NOMO-1 treated with DMSO at 0.1 percent for 48 hours (cell line): ENCODE measurements at regions not wholly inside any gene's neighbourhood (a gene's known extent, or its start where the extent isn't known, plus 50 kb on each side); places are given as distances from the start of the nearest gene placed in this dataset.

Experiments used
- DNase-seq: peaks from one replicate; lab custom pipeline; 2025; ENCODE audit not compliant: unreplicated experiment; lab: John Stamatoyannopoulos, UW

DNA sequence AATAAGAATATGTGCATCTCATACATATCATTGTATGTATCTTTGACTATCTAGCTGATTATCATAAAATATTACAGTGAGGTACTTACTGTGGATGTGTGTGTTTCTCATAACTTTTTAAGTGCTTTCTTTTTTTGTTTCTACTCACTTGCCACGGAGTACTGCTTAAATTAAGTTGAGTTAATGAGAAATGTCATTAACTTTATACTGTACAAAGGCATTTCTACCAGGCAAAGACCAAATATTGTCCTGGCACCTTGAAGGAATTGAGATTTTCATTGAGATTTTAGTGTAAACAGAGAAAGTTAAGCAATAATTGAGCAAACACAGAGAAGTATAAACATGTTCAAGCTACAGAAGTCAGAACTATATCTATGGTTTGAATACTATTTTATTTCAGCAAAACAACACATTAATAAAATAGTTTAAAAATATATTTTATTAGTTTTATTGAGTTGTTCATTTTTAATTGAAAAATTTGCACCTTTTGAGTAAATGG lies 1750.0 kb downstream of the PCDH7 start:
- DNase-seq: no peak

DNA sequence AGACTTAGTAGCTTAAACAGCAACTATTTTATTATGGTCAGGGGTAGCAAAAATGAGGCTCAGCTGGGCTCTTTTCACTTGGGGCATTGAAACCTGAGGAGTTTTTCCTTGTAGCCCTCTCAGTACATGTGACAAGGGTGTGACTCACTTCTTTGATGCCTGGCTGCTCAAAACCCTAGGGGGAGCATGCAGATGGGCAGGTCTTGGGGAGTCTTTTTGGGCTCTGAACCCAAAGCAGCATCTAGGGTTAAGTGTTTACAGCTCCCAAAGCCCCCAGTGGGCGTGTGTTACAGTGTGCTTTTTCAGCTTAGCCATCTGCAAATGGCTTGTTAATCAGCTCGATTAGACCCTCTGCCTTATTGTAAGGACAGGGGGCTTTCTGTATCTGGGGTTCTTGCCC lies 1752.7 kb downstream of the PCDH7 start:
- DNase-seq: no peak

DNA sequence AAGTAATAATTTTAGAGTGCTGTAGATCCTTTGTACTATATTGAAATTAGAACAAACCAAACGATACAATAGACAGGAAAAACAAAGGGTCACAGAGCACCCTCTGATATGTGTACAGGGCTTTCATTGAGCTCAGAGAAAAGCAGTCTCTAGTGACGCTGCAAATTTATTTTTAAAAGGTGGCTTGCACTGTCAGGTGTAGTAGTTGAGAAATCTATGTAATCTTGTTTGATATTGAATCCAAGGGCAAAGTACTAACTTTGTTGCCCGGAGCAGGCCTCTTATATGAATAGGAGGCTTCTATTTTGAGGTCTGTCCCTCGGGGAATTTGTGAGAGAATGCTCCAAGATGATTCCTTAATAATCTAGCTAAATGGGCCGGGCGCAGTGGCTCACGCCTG lies 1755.5 kb downstream of the PCDH7 start:
- no peak for DNase-seq

DNA sequence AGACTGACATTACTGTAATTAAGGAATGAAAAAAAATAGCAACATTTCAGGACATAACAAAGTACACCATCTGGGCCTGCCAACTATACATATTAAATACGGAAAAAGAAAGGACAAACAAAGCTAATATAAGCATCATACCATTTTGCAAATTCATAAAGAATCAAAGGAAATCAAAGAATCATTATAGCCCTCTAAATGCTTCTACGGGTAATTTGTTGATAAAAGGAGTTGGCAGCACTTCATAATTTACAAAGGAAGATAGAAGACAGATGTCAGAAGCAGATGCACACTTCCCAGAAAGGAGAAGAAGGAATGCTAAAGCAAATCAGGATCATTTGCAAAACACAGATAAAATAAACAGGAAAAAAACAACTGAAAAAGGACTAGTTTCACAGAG lies 1757.3 kb downstream of the PCDH7 start:
- no peak for DNase-seq

- no peak for DNase-seq
Observed at GRCh38 chr4:32485956-32486355, 1765.8 kb downstream of the PCDH7 start.

DNA sequence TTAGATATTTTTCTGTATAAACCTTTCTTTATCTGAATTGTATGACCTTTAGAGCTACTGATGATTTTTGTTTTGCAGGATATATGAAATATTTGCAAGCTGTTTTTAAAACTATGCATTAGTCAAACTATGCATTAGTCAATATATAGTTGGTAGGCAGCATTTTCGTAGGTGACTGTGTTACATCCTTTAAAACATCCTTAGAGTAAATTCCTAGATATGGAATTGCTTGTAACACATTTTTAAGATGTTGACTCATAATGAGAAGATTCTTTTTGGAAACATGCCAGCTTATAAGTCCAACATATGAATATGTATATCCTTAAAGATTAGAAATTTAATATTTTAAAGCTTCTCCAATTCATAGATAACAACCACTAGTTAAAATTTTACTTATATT lies 1768.5 kb downstream of the PCDH7 start:
- no peak for DNase-seq

- no peak for DNase-seq
Observed at GRCh38 chr4:32499171-32499570, 1779.0 kb downstream of the PCDH7 start.

- no peak for DNase-seq
Observed at GRCh38 chr4:32503241-32503640, 1783.1 kb downstream of the PCDH7 start.

- DNase-seq: no peak
Observed at GRCh38 chr4:32506067-32506466, 1785.9 kb downstream of the PCDH7 start.

- DNase-seq: peak; percentile 46
Observed at GRCh38 chr4:32519060-32519459, 1798.9 kb downstream of the PCDH7 start.

DNA sequence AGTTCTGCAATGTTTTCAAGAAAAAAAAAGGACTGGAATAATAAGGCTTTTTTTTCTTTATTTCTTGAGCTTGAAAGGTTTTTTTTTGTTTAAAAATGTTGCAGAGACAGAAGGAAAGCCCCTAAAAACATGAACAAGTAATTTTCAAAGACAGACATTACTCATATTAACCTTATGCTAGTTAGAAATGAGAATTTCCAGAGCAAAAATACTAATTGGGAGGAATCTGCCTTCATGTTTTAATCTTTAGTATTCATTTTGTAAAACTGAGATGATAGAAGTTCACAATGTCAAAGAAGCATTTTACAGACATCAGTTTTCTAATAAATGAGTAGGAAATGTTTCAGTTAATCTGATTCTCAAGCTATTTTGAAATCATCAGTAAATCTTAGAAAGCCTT lies 1805.3 kb downstream of the PCDH7 start:
- DNase-seq: no peak

- no peak for DNase-seq
Observed at GRCh38 chr4:32544846-32545245, 1824.7 kb downstream of the PCDH7 start.

DNA sequence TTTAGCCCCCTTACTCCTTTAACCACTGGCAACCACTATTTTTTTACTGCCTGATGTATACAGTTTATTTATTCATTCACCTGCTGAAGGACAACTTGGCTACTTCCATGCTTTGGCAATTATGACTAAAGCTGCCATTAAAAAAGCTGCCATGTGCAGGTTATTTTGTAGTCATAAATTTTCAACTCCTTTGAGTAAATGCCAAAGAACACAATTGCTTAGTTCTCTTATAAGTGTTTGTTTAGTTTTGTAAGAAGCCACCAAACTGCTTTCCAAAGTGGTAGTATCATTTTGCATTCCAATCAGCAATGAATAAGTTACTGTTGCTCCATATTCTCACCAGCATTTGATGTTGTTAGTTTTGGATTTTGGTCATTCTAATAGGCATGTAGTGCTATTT lies 1831.8 kb downstream of the PCDH7 start:
- DNase-seq: no peak

GRCh38 chr4:32560306-32560705 lies 1840.1 kb downstream of the PCDH7 start:
- DNase-seq: no peak

- no peak for DNase-seq
Observed at GRCh38 chr4:32562010-32562409, 1841.8 kb downstream of the PCDH7 start.

- DNase-seq: no peak
Observed at GRCh38 chr4:32564626-32565025, 1844.5 kb downstream of the PCDH7 start.

- DNase-seq: peak; percentile 98
Observed at GRCh38 chr4:32569861-32570260, 1849.7 kb downstream of the PCDH7 start.

- DNase-seq: no peak
Observed at GRCh38 chr4:32572366-32572765, 1852.2 kb downstream of the PCDH7 start.

DNA sequence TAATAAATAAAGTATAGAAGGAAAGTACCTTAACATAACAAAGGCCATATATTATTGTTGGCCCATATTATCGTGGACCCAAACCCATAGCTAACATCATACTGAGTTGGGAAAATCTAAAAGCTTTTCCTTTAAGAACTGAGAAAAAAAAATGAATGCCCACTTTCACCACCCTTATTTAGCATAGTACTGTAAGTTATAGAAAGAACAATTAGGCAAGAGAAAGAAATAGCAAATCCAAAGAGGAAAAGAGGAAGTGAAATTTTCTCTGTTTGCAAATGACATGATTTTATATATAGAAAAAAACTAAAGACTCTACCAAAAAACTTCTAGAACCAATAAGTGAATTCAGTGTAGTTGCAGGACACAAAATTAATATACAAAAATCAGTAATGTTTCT lies 1854.6 kb downstream of the PCDH7 start:
- DNase-seq: peak; percentile 84

- no peak for DNase-seq
Observed at GRCh38 chr4:32589097-32589496, 1868.9 kb downstream of the PCDH7 start.

DNA sequence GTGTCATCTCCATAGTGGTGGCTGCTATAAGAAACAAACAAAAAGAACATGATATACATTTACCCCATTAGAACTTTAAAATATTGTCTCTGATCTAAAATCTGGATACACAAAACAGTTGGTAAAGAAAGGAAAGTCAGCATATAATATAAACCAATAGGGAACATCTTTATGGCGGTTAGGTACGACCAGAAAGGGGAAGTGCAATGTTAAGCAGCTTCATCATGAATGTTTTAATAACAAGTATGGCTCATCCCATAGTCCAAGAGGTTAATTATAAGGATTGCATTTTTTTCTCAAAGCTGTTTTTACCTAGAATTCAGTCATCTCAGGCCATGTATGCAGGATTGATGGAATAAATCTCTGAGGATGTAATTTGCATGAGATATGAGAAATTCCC lies 1869.7 kb downstream of the PCDH7 start:
- DNase-seq: peak; percentile 58

DNA sequence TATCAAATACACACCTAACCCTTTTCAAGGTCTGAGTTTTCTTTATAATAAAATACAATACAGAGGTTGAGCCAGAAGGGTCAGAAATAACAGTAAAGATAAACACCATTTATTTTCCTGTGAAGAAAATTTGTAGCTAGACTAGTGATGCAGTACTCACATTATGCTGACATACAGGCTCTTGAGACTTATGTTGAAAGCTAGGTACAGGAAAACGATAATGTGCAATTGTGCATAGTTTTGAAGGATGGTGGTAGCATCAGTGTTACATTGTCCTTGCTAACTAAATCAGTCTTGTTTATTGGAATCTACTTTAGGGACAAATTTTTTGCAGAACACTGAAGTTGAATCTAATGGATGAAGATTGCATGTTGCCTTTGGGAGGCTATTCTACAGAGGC lies 1877.2 kb downstream of the PCDH7 start:
- no peak for DNase-seq

GRCh38 chr4:32601848-32602247 lies 1881.7 kb downstream of the PCDH7 start:
- no peak for DNase-seq

- DNase-seq: no peak
Observed at GRCh38 chr4:32607978-32608377, 1887.8 kb downstream of the PCDH7 start.
